ENCODE measurements at regions not wholly inside any gene's neighbourhood (a gene's known extent, or its start where the extent isn't known, plus 50 kb on each side); places are given as distances from the start of the nearest gene placed in this dataset.

- H4K91ac ChIP-seq (ENCODE audit: low read length), result no peak overlapping the region
- H3K18ac ChIP-seq (ENCODE audit: low read depth in 1 of 2, low read length in 2 of 2), result no peak overlapping the region
- no peak overlapping the region for H3K14ac ChIP-seq (ENCODE audit: low read length in 2 of 2)
- peak; percentile 86 for DNase-seq
- no peak overlapping the region for H3K4ac ChIP-seq (ENCODE audit: low read depth in 1 of 2, low read length in 2 of 2)
- H3K4me3 ChIP-seq (ENCODE audit: insufficient read depth in 1 of 2, low read depth in 1 of 2, low read length in 2 of 2), result no peak overlapping the region
- no peak overlapping the region for H2BK120ac ChIP-seq (ENCODE audit: low read depth, low read length)
- no peak overlapping the region for H4K8ac ChIP-seq (ENCODE audit: low read length)
- no peak overlapping the region for H3K27ac ChIP-seq (ENCODE audit: low read length, poor library complexity, severe bottlenecking)
- no peaks in the 10 kb centered on the region for H3K9me3 ChIP-seq (ENCODE audit: control insufficient read depth, low read length)
- H3K9ac ChIP-seq (ENCODE audit: low read length), result no peak overlapping the region
- H3K36me3 ChIP-seq (ENCODE audit: control insufficient read depth in 1 of 2, insufficient read depth in 2 of 2, low read depth in 1 of 2, low read length in 2 of 2), result no peaks in the 10 kb centered on the region
- no peak overlapping the region for H2BK12ac ChIP-seq (ENCODE audit: low read length in 2 of 2)
- no peaks in the 10 kb centered on the region for H3K79me1 ChIP-seq (replicated peaks; ENCODE audit: low read length, poor library complexity, severe bottlenecking)
- 19% methylated on average over 2 of the region's 3 CpGs for WGBS
- no peak overlapping the region for H3K23ac ChIP-seq (ENCODE audit: low read length in 2 of 2)
- no peak overlapping the region for H2BK5ac ChIP-seq (ENCODE audit: low read depth, low read length, poor library complexity, severe bottlenecking)
- no peak overlapping the region for H2AK5ac ChIP-seq (ENCODE audit: low read length, severe bottlenecking)
- no peak overlapping the region for H2AFZ ChIP-seq (ENCODE audit: low read depth, low read length)
- no peak overlapping the region for H2BK15ac ChIP-seq (ENCODE audit: low read depth, poor library complexity, severe bottlenecking)
- H3K27me3 ChIP-seq (ENCODE audit: control insufficient read depth in 1 of 2, insufficient read depth in 1 of 2, low read length in 2 of 2), result no peaks in the 10 kb centered on the region
- H3K4me1 ChIP-seq (ENCODE audit: control insufficient read depth, insufficient read depth, low read depth, low read length), result peaks cover 1% of the 10 kb centered on the region
- no peak overlapping the region for H3K4me2 ChIP-seq (ENCODE audit: low read length, poor library complexity, severe bottlenecking)
Observed at GRCh38 chr4:103443324-103443723, 245.2 kb upstream of the CENPE start.

- no peak overlapping the region for H2BK5ac ChIP-seq (ENCODE audit: low read depth, low read length, poor library complexity, severe bottlenecking)
- no peak overlapping the region for H3K4me3 ChIP-seq (ENCODE audit: insufficient read depth in 1 of 2, low read depth in 1 of 2, low read length in 2 of 2)
- H3K4me2 ChIP-seq (ENCODE audit: low read length, poor library complexity, severe bottlenecking), result no peak overlapping the region
- no peak overlapping the region for H4K8ac ChIP-seq (ENCODE audit: low read length)
- no peak overlapping the region for H3K14ac ChIP-seq (ENCODE audit: low read length in 2 of 2)
- H2BK15ac ChIP-seq (ENCODE audit: low read depth, poor library complexity, severe bottlenecking), result no peak overlapping the region
- no peak overlapping the region for H2BK120ac ChIP-seq (ENCODE audit: low read depth, low read length)
- no peak for DNase-seq
- H3K23ac ChIP-seq (ENCODE audit: low read length in 2 of 2), result no peak overlapping the region
- no peaks in the 10 kb centered on the region for H3K27me3 ChIP-seq (ENCODE audit: control insufficient read depth in 1 of 2, insufficient read depth in 1 of 2, low read length in 2 of 2)
- 26% methylated on average over 7 of the region's 7 CpGs for WGBS
- no peak overlapping the region for H3K27ac ChIP-seq (ENCODE audit: low read length, poor library complexity, severe bottlenecking)
- no peak overlapping the region for H3K18ac ChIP-seq (ENCODE audit: low read depth in 1 of 2, low read length in 2 of 2)
- no peaks in the 10 kb centered on the region for H3K79me1 ChIP-seq (replicated peaks; ENCODE audit: low read length, poor library complexity, severe bottlenecking)
- H3K36me3 ChIP-seq (ENCODE audit: control insufficient read depth in 1 of 2, insufficient read depth in 2 of 2, low read depth in 1 of 2, low read length in 2 of 2), result no peaks in the 10 kb centered on the region
- no peaks in the 10 kb centered on the region for H3K4me1 ChIP-seq (ENCODE audit: control insufficient read depth, insufficient read depth, low read depth, low read length)
- no peak overlapping the region for H3K9ac ChIP-seq (ENCODE audit: low read length)
- H3K9me3 ChIP-seq (ENCODE audit: control insufficient read depth, low read length), result peaks cover 4% of the 10 kb centered on the region
- H4K91ac ChIP-seq (ENCODE audit: low read length), result no peak overlapping the region
- no peak overlapping the region for H2AK5ac ChIP-seq (ENCODE audit: low read length, severe bottlenecking)
- no peak overlapping the region for H3K4ac ChIP-seq (ENCODE audit: low read depth in 1 of 2, low read length in 2 of 2)
- no peak overlapping the region for H2BK12ac ChIP-seq (ENCODE audit: low read length in 2 of 2)
- H2AFZ ChIP-seq (ENCODE audit: low read depth, low read length), result no peak overlapping the region
Observed at GRCh38 chr4:103429283-103429682, 231.1 kb upstream of the CENPE start.

- Histone ChIP-seq H3K4ac (ENCODE audit: low read depth in 1 of 2, low read length in 2 of 2) (no peak overlapping the region), H4K91ac (ENCODE audit: low read length) (no peak overlapping the region), H3K9ac (ENCODE audit: low read length) (no peak overlapping the region), H4K8ac (ENCODE audit: low read length) (no peak overlapping the region), H3K36me3 (ENCODE audit: control insufficient read depth in 1 of 2, insufficient read depth in 2 of 2, low read depth in 1 of 2, low read length in 2 of 2) (no peaks in the 10 kb centered on the region), H2BK15ac (ENCODE audit: low read depth, poor library complexity, severe bottlenecking) (no peak overlapping the region), H3K27me3 (ENCODE audit: control insufficient read depth in 1 of 2, insufficient read depth in 1 of 2, low read length in 2 of 2) (no peaks in the 10 kb centered on the region), H2BK12ac (ENCODE audit: low read length in 2 of 2) (no peak overlapping the region), H3K4me3 (ENCODE audit: insufficient read depth in 1 of 2, low read depth in 1 of 2, low read length in 2 of 2) (no peak overlapping the region), H2BK120ac (ENCODE audit: low read depth, low read length) (no peak overlapping the region), H3K79me1 (replicated peaks; ENCODE audit: low read length, poor library complexity, severe bottlenecking) (no peaks in the 10 kb centered on the region), H2BK5ac (ENCODE audit: low read depth, low read length, poor library complexity, severe bottlenecking) (no peak overlapping the region), H3K18ac (ENCODE audit: low read depth in 1 of 2, low read length in 2 of 2) (no peak overlapping the region), H2AFZ (ENCODE audit: low read depth, low read length) (no peak overlapping the region), H2AK5ac (ENCODE audit: low read length, severe bottlenecking) (peak overlapping the region; percentile 14), H3K27ac (ENCODE audit: low read length, poor library complexity, severe bottlenecking) (no peak overlapping the region), H3K23ac (ENCODE audit: low read length in 2 of 2) (no peak overlapping the region), H3K14ac (ENCODE audit: low read length in 2 of 2) (no peak overlapping the region), H3K9me3 (ENCODE audit: control insufficient read depth, low read length) (peaks cover 4% of the 10 kb centered on the region), H3K4me2 (ENCODE audit: low read length, poor library complexity, severe bottlenecking) (no peak overlapping the region), H3K4me1 (ENCODE audit: control insufficient read depth, insufficient read depth, low read depth, low read length) (no peaks in the 10 kb centered on the region)
- DNase-seq, result no peak
- 97% methylated on average over 1 of the region's 1 CpG for WGBS
Observed at GRCh38 chr4:103425406-103425805, 227.3 kb upstream of the CENPE start.

GRCh38 chr4:103424853-103425252 lies 226.7 kb upstream of the CENPE start:
- Histone ChIP-seq H3K4me2 (ENCODE audit: low read length, poor library complexity, severe bottlenecking) (no peak overlapping the region), H3K27ac (ENCODE audit: low read length, poor library complexity, severe bottlenecking) (no peak overlapping the region), H2BK120ac (ENCODE audit: low read depth, low read length) (no peak overlapping the region), H2BK15ac (ENCODE audit: low read depth, poor library complexity, severe bottlenecking) (no peak overlapping the region), H3K9me3 (ENCODE audit: control insufficient read depth, low read length) (peaks cover 4% of the 10 kb centered on the region), H2AK5ac (ENCODE audit: low read length, severe bottlenecking) (no peak overlapping the region), H2BK5ac (ENCODE audit: low read depth, low read length, poor library complexity, severe bottlenecking) (no peak overlapping the region), H3K4me3 (ENCODE audit: insufficient read depth in 1 of 2, low read depth in 1 of 2, low read length in 2 of 2) (no peak overlapping the region), H4K91ac (ENCODE audit: low read length) (no peak overlapping the region), H3K4ac (ENCODE audit: low read depth in 1 of 2, low read length in 2 of 2) (no peak overlapping the region), H3K79me1 (replicated peaks; ENCODE audit: low read length, poor library complexity, severe bottlenecking) (no peaks in the 10 kb centered on the region), H2AFZ (ENCODE audit: low read depth, low read length) (no peak overlapping the region), H3K36me3 (ENCODE audit: control insufficient read depth in 1 of 2, insufficient read depth in 2 of 2, low read depth in 1 of 2, low read length in 2 of 2) (no peaks in the 10 kb centered on the region), H3K14ac (ENCODE audit: low read length in 2 of 2) (no peak overlapping the region), H3K23ac (ENCODE audit: low read length in 2 of 2) (no peak overlapping the region), H2BK12ac (ENCODE audit: low read length in 2 of 2) (no peak overlapping the region), H3K9ac (ENCODE audit: low read length) (no peak overlapping the region), H3K18ac (ENCODE audit: low read depth in 1 of 2, low read length in 2 of 2) (no peak overlapping the region), H3K4me1 (ENCODE audit: control insufficient read depth, insufficient read depth, low read depth, low read length) (no peaks in the 10 kb centered on the region), H3K27me3 (ENCODE audit: control insufficient read depth in 1 of 2, insufficient read depth in 1 of 2, low read length in 2 of 2) (no peaks in the 10 kb centered on the region), H4K8ac (ENCODE audit: low read length) (no peak overlapping the region)
- 35% methylated on average over 2 of the region's 2 CpGs for WGBS
- DNase-seq, result peak; percentile 22
